ENCODE measurements at regions not wholly inside any gene's neighbourhood (a gene's known extent, or its start where the extent isn't known, plus 50 kb on each side); places are given as distances from the start of the nearest gene placed in this dataset.

- TF ChIP-seq, protein P1, sequence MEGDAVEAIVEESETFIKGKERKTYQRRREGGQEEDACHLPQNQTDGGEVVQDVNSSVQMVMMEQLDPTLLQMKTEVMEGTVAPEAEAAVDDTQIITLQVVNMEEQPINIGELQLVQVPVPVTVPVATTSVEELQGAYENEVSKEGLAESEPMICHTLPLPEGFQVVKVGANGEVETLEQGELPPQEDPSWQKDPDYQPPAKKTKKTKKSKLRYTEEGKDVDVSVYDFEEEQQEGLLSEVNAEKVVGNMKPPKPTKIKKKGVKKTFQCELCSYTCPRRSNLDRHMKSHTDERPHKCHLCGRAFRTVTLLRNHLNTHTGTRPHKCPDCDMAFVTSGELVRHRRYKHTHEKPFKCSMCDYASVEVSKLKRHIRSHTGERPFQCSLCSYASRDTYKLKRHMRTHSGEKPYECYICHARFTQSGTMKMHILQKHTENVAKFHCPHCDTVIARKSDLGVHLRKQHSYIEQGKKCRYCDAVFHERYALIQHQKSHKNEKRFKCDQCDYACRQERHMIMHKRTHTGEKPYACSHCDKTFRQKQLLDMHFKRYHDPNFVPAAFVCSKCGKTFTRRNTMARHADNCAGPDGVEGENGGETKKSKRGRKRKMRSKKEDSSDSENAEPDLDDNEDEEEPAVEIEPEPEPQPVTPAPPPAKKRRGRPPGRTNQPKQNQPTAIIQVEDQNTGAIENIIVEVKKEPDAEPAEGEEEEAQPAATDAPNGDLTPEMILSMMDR (IDR thresholded peaks at IDR 0.05), result no peak
- TF ChIP-seq POLR2A (IDR thresholded peaks at IDR 0.05) (no peak), EP300 (IDR thresholded peaks at IDR 0.05) (no peak)
- Histone ChIP-seq H3K27ac (no peak overlapping the region), H3K4me3 (no peak overlapping the region), H3K27me3 (no peaks in the 10 kb centered on the region), H3K4me1 (ENCODE audit: insufficient read depth) (no peaks in the 10 kb centered on the region), H3K9me3 (no peaks in the 10 kb centered on the region), H3K36me3 (no peaks in the 10 kb centered on the region)
- intact Hi-C loops (cut with DNase I), result no loop called here
- no peak for DNase-seq
Observed at GRCh38 chr6:126433927-126434326, 94.0 kb downstream of the CENPW start.

- no peaks in the 10 kb centered on the region for H3K4me1 ChIP-seq (ENCODE audit: insufficient read depth)
- DNase-seq, result no peak
- TF ChIP-seq, protein P1 (IDR thresholded peaks at IDR 0.05), result no peak
- TF ChIP-seq POLR2A (IDR thresholded peaks at IDR 0.05) (no peak), EP300 (IDR thresholded peaks at IDR 0.05) (no peak)
- no peak overlapping the region for H3K4me3 ChIP-seq
- H3K9me3 ChIP-seq, result no peaks in the 10 kb centered on the region
- H3K27ac ChIP-seq, result no peak overlapping the region
- intact Hi-C loops (cut with DNase I), result no loop called here
- H3K27me3 ChIP-seq, result no peaks in the 10 kb centered on the region
- no peaks in the 10 kb centered on the region for H3K36me3 ChIP-seq
Observed at GRCh38 chr6:126437205-126437604, 97.3 kb downstream of the CENPW start.

GRCh38 chr6:126439040-126439439, 99.1 kb downstream of the CENPW start:
- intact Hi-C loops (cut with DNase I), result no loop called here
- no peaks in the 10 kb centered on the region for H3K27me3 ChIP-seq
- no peaks in the 10 kb centered on the region for H3K9me3 ChIP-seq
- no peaks in the 10 kb centered on the region for H3K4me1 ChIP-seq (ENCODE audit: insufficient read depth)
- DNase-seq, result no peak
- H3K4me3 ChIP-seq, result no peak overlapping the region
- H3K27ac ChIP-seq, result no peak overlapping the region
- no peaks in the 10 kb centered on the region for H3K36me3 ChIP-seq
- no peak for TF ChIP-seq EP300 (IDR thresholded peaks at IDR 0.05)
- no peak for TF ChIP-seq POLR2A (IDR thresholded peaks at IDR 0.05)
- TF ChIP-seq, protein P1 (IDR thresholded peaks at IDR 0.05), result no peak
- WGBS, 3 donors, result 27 to 46% (median 27%) methylated on average over 1 of the region's 1 CpG

GRCh38 chr6:126440923-126441322, 101.0 kb downstream of the CENPW start:
- 87 to 89% (median 88%) methylated on average over 2 of the region's 2 CpGs for WGBS, 3 donors
- TF ChIP-seq, protein P1 (IDR thresholded peaks at IDR 0.05), result no peak
- TF ChIP-seq POLR2A (IDR thresholded peaks at IDR 0.05) (no peak), EP300 (IDR thresholded peaks at IDR 0.05) (no peak)
- H3K9me3 ChIP-seq, result no peaks in the 10 kb centered on the region
- no peak overlapping the region for H3K27ac ChIP-seq
- H3K36me3 ChIP-seq, result no peaks in the 10 kb centered on the region
- no peaks in the 10 kb centered on the region for H3K4me1 ChIP-seq (ENCODE audit: insufficient read depth)
- H3K27me3 ChIP-seq, result no peaks in the 10 kb centered on the region
- no peak overlapping the region for H3K4me3 ChIP-seq
- DNase-seq, result no peak
- intact Hi-C loops (cut with DNase I), result no loop called here
